IMR-90 (cell line): ENCODE measurements at regions not wholly inside any gene's neighbourhood (a gene's known extent, or its start where the extent isn't known, plus 50 kb on each side); places are given as distances from the start of the nearest gene placed in this dataset.

ENCODE experiments used
- ATAC-seq: fragments of 200-7000 bp; cut with Tn5 transposase; 2 replicates; pipeline ENCODE4 v1.9.1; 2020; ENCODE audit warnings: low read depth, mild to moderate bottlenecking, moderate library complexity
- BruUV-seq: library from RNA; stranded (reverse); fragments of 400-500 nt; replicated peaks from 2 replicates; lab custom pipeline; 2021; lab: Mats Ljungman, UMichigan
- CTCF ChIA-PET: fragments of 300-600 bp; formaldehyde crosslinking; extraction: SDS; loops from one replicate; lab custom pipeline; 2021; ENCODE audit warnings: antibody characterized with exemption; lab: Yijun Ruan, JAX
- POLR2A ChIA-PET: fragments of 300-600 bp; sonication (Branson Sonifier 250); formaldehyde crosslinking; loops from one replicate; lab custom pipeline; 2022; ENCODE audit warnings: antibody characterized with exemption; ENCODE audit not compliant: unreplicated experiment; lab: Charles Lee
- DNase-seq: peaks from one replicate; pipeline ENCODE4 v3.0.0; 2013
- H2AFZ ChIP-seq: replicated peaks from 2 replicates; pipeline ENCODE3; 2013; ENCODE audit warnings: low read length, mild to moderate bottlenecking; ENCODE audit not compliant: poor library complexity
- H2AK5ac ChIP-seq: 2 replicates; pipeline ENCODE4 v1.6.1; 2013; ENCODE audit warnings: low read depth, low read length, inconsistent platforms
- H2AK9ac ChIP-seq: replicated peaks from 2 replicates; pipeline ENCODE3; 2013; ENCODE audit warnings: mild to moderate bottlenecking, low read depth, low read length, moderate library complexity; ENCODE audit not compliant: poor library complexity
- H2BK120ac ChIP-seq: 2 replicates; pipeline ENCODE4 v1.6.1; 2013; ENCODE audit warnings: low read depth, low read length, inconsistent platforms
- H2BK15ac ChIP-seq: 3 replicates; pipeline ENCODE4 v1.6.1; 2013; ENCODE audit warnings: low read depth, low read length, inconsistent platforms
- H2BK20ac ChIP-seq: 2 replicates; pipeline ENCODE4 v1.6.1; 2013; ENCODE audit warnings: low read depth, mild to moderate bottlenecking, inconsistent platforms, low read length, moderate library complexity
- H2BK5ac ChIP-seq: 2 replicates; pipeline ENCODE4 v1.6.1; 2013; ENCODE audit warnings: mild to moderate bottlenecking, low read depth, low read length, inconsistent platforms; ENCODE audit not compliant: poor library complexity, severe bottlenecking
- H3K14ac ChIP-seq: replicated peaks from 2 replicates; pipeline ENCODE4 v1.6.1; 2013; ENCODE audit warnings: low read depth, low read length, inconsistent platforms
- H3K18ac ChIP-seq: 2 replicates; pipeline ENCODE4 v1.6.1; 2013; ENCODE audit warnings: low read depth, low read length, control low read depth
- H3K23ac ChIP-seq: 2 replicates; pipeline ENCODE4 v1.6.1; 2013; ENCODE audit warnings: low read depth, low read length, inconsistent platforms
- H3K27ac ChIP-seq: 2 replicates; pipeline ENCODE4 v1.5.1; 2013; ENCODE audit warnings: mild to moderate bottlenecking, control low read depth, low read length; ENCODE audit not compliant: insufficient read depth
- H3K27me3 ChIP-seq: 2 replicates; pipeline ENCODE4 v1.6.1; 2013; ENCODE audit warnings: low read length; ENCODE audit not compliant: control insufficient read depth, insufficient read depth
- H3K36me3 ChIP-seq: 2 replicates; pipeline ENCODE4 v1.6.1; 2013; ENCODE audit warnings: low read length, mixed read lengths; ENCODE audit not compliant: control insufficient read depth, insufficient read depth
- H3K4ac ChIP-seq: 2 replicates; pipeline ENCODE4 v1.6.1; 2013; ENCODE audit warnings: low read depth, low read length, inconsistent platforms
- H3K4me1 ChIP-seq: 2 replicates; pipeline ENCODE4 v1.6.1; 2013; ENCODE audit warnings: low read length, mixed read lengths; ENCODE audit not compliant: control insufficient read depth, insufficient read depth
- H3K4me2 ChIP-seq: 2 replicates; pipeline ENCODE4 v1.6.1; 2013; ENCODE audit warnings: low read depth, mild to moderate bottlenecking, control low read depth, low read length, moderate library complexity
- H3K4me3 ChIP-seq: 2 replicates; pipeline ENCODE4 v1.5.1; 2013; ENCODE audit warnings: low read depth, mild to moderate bottlenecking, control low read depth, low read length, moderate library complexity; ENCODE audit not compliant: insufficient read depth
- H3K56ac ChIP-seq: 2 replicates; pipeline ENCODE4 v1.6.1; 2013; ENCODE audit warnings: low read length, inconsistent platforms; ENCODE audit not compliant: insufficient read depth; ENCODE audit errors: extremely low read depth
- H3K79me1 ChIP-seq, 2 experiments: 2 replicates each; pipeline ENCODE4 v1.6.1; 2013; ENCODE audit warnings: low read length in 2 of 2, inconsistent platforms in 1 of 2, low read depth in 1 of 2
- H3K9ac ChIP-seq: 2 replicates; pipeline ENCODE4 v1.6.1; 2013; ENCODE audit warnings: low read depth, low read length, control low read depth
- H3K9me1 ChIP-seq: 2 replicates; pipeline ENCODE4 v1.6.1; 2013; ENCODE audit warnings: low read length, inconsistent platforms; ENCODE audit not compliant: insufficient read depth
- H3K9me3 ChIP-seq: 2 replicates; pipeline ENCODE4 v1.6.1; 2013; ENCODE audit warnings: low read length; ENCODE audit not compliant: control insufficient read depth, insufficient read depth
- H4K20me1 ChIP-seq: 2 replicates; pipeline ENCODE4 v1.6.1; 2013; ENCODE audit warnings: low read length, inconsistent platforms; ENCODE audit not compliant: insufficient read depth
- H4K5ac ChIP-seq: 2 replicates; pipeline ENCODE4 v1.6.1; 2013; ENCODE audit warnings: mild to moderate bottlenecking, low read depth, low read length, control low read depth
- H4K8ac ChIP-seq, 2 experiments: 2 replicates each; pipeline ENCODE4 v1.6.1; 2013; ENCODE audit warnings: low read depth in 2 of 2, low read length in 2 of 2, control low read depth in 1 of 2, inconsistent platforms in 1 of 2
- H4K91ac ChIP-seq: 2 replicates; pipeline ENCODE4 v1.6.1; 2013; ENCODE audit warnings: low read depth, low read length, inconsistent platforms; ENCODE audit not compliant: insufficient read depth
- BHLHE40 ChIP-seq: fragments of 150-350 bp; IDR thresholded peaks from 2 replicates; pipeline ENCODE4 v1.6.1; 2016; ENCODE audit warnings: mild to moderate bottlenecking, low read depth, low read length
- CEBPB ChIP-seq: IDR thresholded peaks from 2 replicates; pipeline ENCODE4 v1.6.1; 2012; ENCODE audit warnings: low read depth, low read length, improper control_type of control experiment
- CHD1 ChIP-seq: IDR thresholded peaks from 2 replicates; pipeline ENCODE4 v1.6.1; 2012; ENCODE audit warnings: low read depth, low read length, improper control_type of control experiment
- FOS ChIP-seq: fragments of 150-350 bp; IDR thresholded peaks from 2 replicates; pipeline ENCODE4 v1.6.1; 2016; ENCODE audit warnings: low read depth, low read length
- MAZ ChIP-seq: IDR thresholded peaks from 2 replicates; pipeline ENCODE4 v1.6.1; 2012; ENCODE audit warnings: low read depth, mild to moderate bottlenecking, low read length, improper control_type of control experiment, moderate library complexity, borderline replicate concordance
- MXI1 ChIP-seq: IDR thresholded peaks from 2 replicates; pipeline ENCODE4 v1.6.1; 2012; ENCODE audit warnings: low read depth, mild to moderate bottlenecking, low read length, moderate library complexity, borderline replicate concordance
- NFE2L2 ChIP-seq: fragments of 150-350 bp; IDR thresholded peaks from 2 replicates; pipeline ENCODE4 v1.6.1; 2016; ENCODE audit warnings: low read depth, mild to moderate bottlenecking, low read length
- POLR2A ChIP-seq: IDR thresholded peaks from 2 replicates; pipeline ENCODE4 v1.6.1; 2012; ENCODE audit warnings: mild to moderate bottlenecking, low read depth, low read length
- RAD21 ChIP-seq: IDR thresholded peaks from 2 replicates; pipeline ENCODE4 v1.6.1; 2012; ENCODE audit warnings: low read length, improper control_type of control experiment
- RCOR1 ChIP-seq: IDR thresholded peaks from 2 replicates; pipeline ENCODE4 v1.6.1; 2012; ENCODE audit warnings: mild to moderate bottlenecking, low read length, improper control_type of control experiment; ENCODE audit not compliant: insufficient replicate concordance
- SMC3 ChIP-seq: fragments of 150-350 bp; IDR thresholded peaks from 2 replicates; pipeline ENCODE4 v1.6.1; 2016; ENCODE audit warnings: low read depth, mild to moderate bottlenecking, antibody characterized with exemption, low read length, moderate library complexity
- USF2 ChIP-seq: fragments of 150-350 bp; IDR thresholded peaks from 2 replicates; pipeline ENCODE4 v1.6.1; 2017; ENCODE audit warnings: mild to moderate bottlenecking, antibody characterized with exemption, low read length, low read depth
- WGBS, 2 experiments: methylation state at CpG; one replicate each; pipeline versions ENCODE4 v1.1.5 to v1.1.7; 2013; ENCODE audit warnings: missing lambda C conversion rate in 2 of 2; ENCODE audit not compliant: insufficient read length in 1 of 2; ENCODE audit errors: extremely low coverage in 2 of 2; 5-methylcytosine and 5-hydroxymethylcytosine counted together
- dilution Hi-C: fragments of 300-500 bp; cut with HindIII; formaldehyde crosslinking; loops from one replicate; pipeline ENCODE4 v1.14.3; 2018; ENCODE audit warnings: low sequenced_read_pairs; ENCODE audit not compliant: unreplicated experiment
- in situ Hi-C: fragments of 300-500 bp; cut with MboI; formaldehyde crosslinking; loops from 3 replicates; pipeline ENCODE4 v1.14.3; 2019; ENCODE audit warnings: low sequenced_read_pairs, inconsistent platforms, mixed read lengths
- intact Hi-C: fragments of 100-400 bp; cut with micrococcal nuclease; formaldehyde crosslinking; loops from 2 replicates; pipeline ENCODE4 v1.10.0; 2022
- TF ChIP-seq, protein P1 (sequence below): conservative IDR thresholded peaks from 2 replicates; pipeline ENCODE4 v1.5.1; 2012; ENCODE audit warnings: mild to moderate bottlenecking, low read depth, low read length, improper control_type of control experiment

DNA sequence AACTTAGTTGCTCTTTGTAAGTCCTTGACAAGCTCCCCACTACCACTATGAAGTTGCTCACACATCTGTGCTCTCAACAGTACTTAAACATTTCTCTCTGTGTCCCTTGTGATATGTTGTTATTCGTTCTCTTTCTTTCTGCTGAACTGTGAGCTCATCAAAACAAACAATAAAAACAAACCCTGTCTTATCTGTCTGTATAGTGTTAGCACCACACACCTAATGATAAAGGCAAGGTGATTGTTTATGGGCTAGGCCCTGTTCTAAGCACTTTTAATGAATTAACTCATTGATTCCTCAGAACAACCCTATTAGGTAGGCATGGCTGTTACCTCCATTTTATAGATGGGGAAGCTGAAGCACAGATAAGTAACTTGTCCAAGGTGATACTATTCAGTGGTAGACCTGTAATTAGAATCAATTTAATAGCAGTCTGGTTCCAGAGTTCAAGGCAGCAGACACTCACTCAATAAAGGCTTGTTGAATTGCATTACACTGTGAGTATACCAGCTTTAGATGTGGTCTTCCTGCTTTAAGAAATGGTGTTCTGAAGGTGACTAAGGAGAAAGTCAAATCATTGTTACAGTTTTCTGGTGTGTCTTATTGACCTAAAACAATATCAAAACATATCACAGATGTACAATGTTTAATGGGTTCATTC, 153.6 kb upstream of the ELL2 start:
- H2AK9ac ChIP-seq: no peak overlapping the region
- H3K18ac ChIP-seq: peak overlapping the region; percentile 38; the same call in 1 of the 2 replicates
- peak overlapping the region; percentile 41 to 42; a peak in 3 of 4 replicates for H4K8ac ChIP-seq
- TF ChIP-seq MXI1 (no peak), POLR2A (no peak), SMC3 (no peak), MAZ (no peak), BHLHE40 (no peak), CEBPB (no peak), NFE2L2 (no peak), CHD1 (no peak), RCOR1 (no peak), USF2 (no peak), RAD21 (no peak), FOS (no peak)
- TF ChIP-seq, protein P1, sequence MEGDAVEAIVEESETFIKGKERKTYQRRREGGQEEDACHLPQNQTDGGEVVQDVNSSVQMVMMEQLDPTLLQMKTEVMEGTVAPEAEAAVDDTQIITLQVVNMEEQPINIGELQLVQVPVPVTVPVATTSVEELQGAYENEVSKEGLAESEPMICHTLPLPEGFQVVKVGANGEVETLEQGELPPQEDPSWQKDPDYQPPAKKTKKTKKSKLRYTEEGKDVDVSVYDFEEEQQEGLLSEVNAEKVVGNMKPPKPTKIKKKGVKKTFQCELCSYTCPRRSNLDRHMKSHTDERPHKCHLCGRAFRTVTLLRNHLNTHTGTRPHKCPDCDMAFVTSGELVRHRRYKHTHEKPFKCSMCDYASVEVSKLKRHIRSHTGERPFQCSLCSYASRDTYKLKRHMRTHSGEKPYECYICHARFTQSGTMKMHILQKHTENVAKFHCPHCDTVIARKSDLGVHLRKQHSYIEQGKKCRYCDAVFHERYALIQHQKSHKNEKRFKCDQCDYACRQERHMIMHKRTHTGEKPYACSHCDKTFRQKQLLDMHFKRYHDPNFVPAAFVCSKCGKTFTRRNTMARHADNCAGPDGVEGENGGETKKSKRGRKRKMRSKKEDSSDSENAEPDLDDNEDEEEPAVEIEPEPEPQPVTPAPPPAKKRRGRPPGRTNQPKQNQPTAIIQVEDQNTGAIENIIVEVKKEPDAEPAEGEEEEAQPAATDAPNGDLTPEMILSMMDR: no peak
- H3K23ac ChIP-seq: no peak overlapping the region
- no peak overlapping the region for H2AFZ ChIP-seq
- peak overlapping the region; percentile 27; the same call in 1 of the 2 replicates for H3K4ac ChIP-seq
- H3K9me1 ChIP-seq: peaks cover 6% of the 10 kb centered on the region
- ATAC-seq (no peak), DNase-seq (no peak)
- in situ Hi-C loops (no loop called here), dilution Hi-C loops (no loop called here), intact Hi-C loops (loop anchor here (5.0 to 10.0 kb wide), 5 partner anchors 93 to 220 kb away; no protein-coding TSS in a partner anchor)
- H2BK20ac ChIP-seq: peak overlapping the region; percentile 38
- no CpG with 5 or more reads among the region's 1 CpG for WGBS, 2 experiments
- BruUV-seq: no TSS peak
- H3K4me3 ChIP-seq: no peak overlapping the region
- H3K9ac ChIP-seq: no peak overlapping the region
- H2BK15ac ChIP-seq: peak overlapping the region; percentile 95; the same call in 2 of the 3 replicates
- H2BK120ac ChIP-seq: peak overlapping the region; percentile 60
- H3K9me3 ChIP-seq: no peaks in the 10 kb centered on the region
- peak overlapping the region; percentile 54 for H2BK5ac ChIP-seq
- H3K79me1 ChIP-seq: peaks cover 0 to 8% of the 10 kb centered on the region in 2 experiments; a peak in 1 of 4 replicates
- no peak overlapping the region for H2AK5ac ChIP-seq
- H4K20me1 ChIP-seq: no peaks in the 10 kb centered on the region
- ChIA-PET POLR2A (no interaction called here), CTCF (interaction anchor here (0.6 to 1.2 kb wide), 3 partner anchors 21 to 220 kb away, joined by 3 read pairs; no protein-coding TSS in a partner anchor)
- no peaks in the 10 kb centered on the region for H3K27me3 ChIP-seq
- no peak overlapping the region for H3K27ac ChIP-seq
- H3K4me2 ChIP-seq: no peak overlapping the region
- peak overlapping the region; percentile 68; the same call in 1 of the 2 replicates for H4K5ac ChIP-seq
- H4K91ac ChIP-seq: 0 out of 2 replicates have a peak overlapping the region, but pooled peaks have one; percentile 5
- peaks cover 22% of the 10 kb centered on the region for H3K4me1 ChIP-seq
- no peaks in the 10 kb centered on the region for H3K36me3 ChIP-seq
- peak overlapping the region; percentile 3; the same call in 1 of the 2 replicates for H3K14ac ChIP-seq
- no peak overlapping the region for H3K56ac ChIP-seq
